Right atrium auricular region (tissue), 2 donors: ENCODE measurements at regions not wholly inside any gene's neighbourhood (a gene's known extent, or its start where the extent isn't known, plus 50 kb on each side); places are given as distances from the start of the nearest gene placed in this dataset.

Experiments
- DNase-seq: peaks from one replicate; pipeline ENCODE4 v3.0.0-alpha.2; 2019; ENCODE audit warnings: low spot score
- H3K27ac ChIP-seq, 2 donors: fragments of 200-600 bp; sonication (generic); 1 replicate in 1 of 2; 2 replicates in 1 of 2; pipeline ENCODE4 v1.5.1; 2016 to 2019
- H3K27me3 ChIP-seq, 2 donors: fragments of 200-600 bp; sonication (generic); one replicate each; pipeline versions ENCODE4 v1.5.1 to v1.6.0; 2017 to 2019
- H3K36me3 ChIP-seq: fragments of 200-600 bp; sonication (generic); one replicate; pipeline ENCODE4 v1.5.1; 2016
- H3K4me1 ChIP-seq, 2 donors: fragments of 200-600 bp; sonication (generic); one replicate each; pipeline versions ENCODE4 v1.5.1 to v1.6.0; 2017 to 2019
- H3K4me3 ChIP-seq, 2 donors: fragments of 200-600 bp; sonication (generic); 1 replicate in 1 of 2; 2 replicates in 1 of 2; pipeline ENCODE4 v1.5.1; 2017 to 2019; ENCODE audit warnings: mild to moderate bottlenecking in 1 of 2, moderate library complexity in 1 of 2
- H3K9me3 ChIP-seq, 2 donors: fragments of 200-600 bp; sonication (generic); one replicate each; pipeline ENCODE4 v1.5.1; 2019
- TF ChIP-seq, protein P1 (sequence below), 2 donors: fragments of 200-600 bp; sonication (generic); IDR thresholded peaks; one replicate each; pipeline ENCODE4 v1.5.1; 2019; ENCODE audit warnings: antibody characterized with exemption in 2 of 2

- H3K27ac ChIP-seq, result no peak overlapping the region
- no peaks in the 10 kb centered on the region for H3K27me3 ChIP-seq
- H3K9me3 ChIP-seq, result no peaks in the 10 kb centered on the region
- no peaks in the 10 kb centered on the region for H3K36me3 ChIP-seq
- DNase-seq, result no peak
- no peaks in the 10 kb centered on the region for H3K4me1 ChIP-seq
- H3K4me3 ChIP-seq, result no peak overlapping the region
- TF ChIP-seq, protein P1, sequence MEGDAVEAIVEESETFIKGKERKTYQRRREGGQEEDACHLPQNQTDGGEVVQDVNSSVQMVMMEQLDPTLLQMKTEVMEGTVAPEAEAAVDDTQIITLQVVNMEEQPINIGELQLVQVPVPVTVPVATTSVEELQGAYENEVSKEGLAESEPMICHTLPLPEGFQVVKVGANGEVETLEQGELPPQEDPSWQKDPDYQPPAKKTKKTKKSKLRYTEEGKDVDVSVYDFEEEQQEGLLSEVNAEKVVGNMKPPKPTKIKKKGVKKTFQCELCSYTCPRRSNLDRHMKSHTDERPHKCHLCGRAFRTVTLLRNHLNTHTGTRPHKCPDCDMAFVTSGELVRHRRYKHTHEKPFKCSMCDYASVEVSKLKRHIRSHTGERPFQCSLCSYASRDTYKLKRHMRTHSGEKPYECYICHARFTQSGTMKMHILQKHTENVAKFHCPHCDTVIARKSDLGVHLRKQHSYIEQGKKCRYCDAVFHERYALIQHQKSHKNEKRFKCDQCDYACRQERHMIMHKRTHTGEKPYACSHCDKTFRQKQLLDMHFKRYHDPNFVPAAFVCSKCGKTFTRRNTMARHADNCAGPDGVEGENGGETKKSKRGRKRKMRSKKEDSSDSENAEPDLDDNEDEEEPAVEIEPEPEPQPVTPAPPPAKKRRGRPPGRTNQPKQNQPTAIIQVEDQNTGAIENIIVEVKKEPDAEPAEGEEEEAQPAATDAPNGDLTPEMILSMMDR (IDR thresholded peaks at IDR 0.05), result no peak
These were observed 573.5 kb downstream of the KIF20B start for GRCh38 chr10:90274721-90275468.

DNA sequence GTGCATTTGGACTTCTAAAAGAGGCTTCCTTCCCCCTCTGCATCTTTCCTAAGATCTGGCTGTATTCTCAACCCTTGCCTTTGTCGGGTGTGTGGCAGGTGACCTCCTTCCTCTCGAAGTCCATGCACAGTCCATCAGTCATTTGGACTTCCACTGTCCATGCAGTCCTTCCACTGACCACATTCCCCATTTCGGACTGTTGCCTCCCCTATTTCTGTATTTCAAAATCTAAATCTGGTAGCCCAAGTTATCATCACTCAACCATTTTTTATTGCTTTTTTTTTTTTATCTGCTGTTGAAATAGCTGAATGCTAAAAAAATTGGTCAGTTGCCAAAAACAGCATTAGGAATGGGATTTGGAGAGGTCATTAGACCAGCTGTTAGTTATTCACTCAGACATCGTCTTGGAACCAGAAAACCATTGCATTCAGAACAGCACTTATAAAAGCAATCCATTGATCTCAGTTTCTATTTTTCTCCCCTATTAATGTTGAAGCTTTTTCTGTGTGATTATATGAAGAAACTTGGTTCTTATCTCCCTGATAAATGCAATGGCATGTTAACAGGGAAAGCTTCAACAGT, 575.6 kb downstream of the KIF20B start:
- TF ChIP-seq, protein P1 (IDR thresholded peaks at IDR 0.05), result no peak
- H3K9me3 ChIP-seq, result no peaks in the 10 kb centered on the region
- no peaks in the 10 kb centered on the region for H3K27me3 ChIP-seq
- H3K4me1 ChIP-seq, result no peaks in the 10 kb centered on the region
- H3K36me3 ChIP-seq, result no peaks in the 10 kb centered on the region
- no peak overlapping the region for H3K4me3 ChIP-seq
- DNase-seq, result no peak
- H3K27ac ChIP-seq, result no peak overlapping the region

- H3K27ac ChIP-seq, result no peak overlapping the region
- TF ChIP-seq, protein P1 (IDR thresholded peaks at IDR 0.05), result no peak
- peaks cover 0 to 8% of the 10 kb centered on the region in 2 donors for H3K4me1 ChIP-seq
These were observed 571.4 kb downstream of the HTR7 start for GRCh38 chr10:90286406-90286805.

DNA sequence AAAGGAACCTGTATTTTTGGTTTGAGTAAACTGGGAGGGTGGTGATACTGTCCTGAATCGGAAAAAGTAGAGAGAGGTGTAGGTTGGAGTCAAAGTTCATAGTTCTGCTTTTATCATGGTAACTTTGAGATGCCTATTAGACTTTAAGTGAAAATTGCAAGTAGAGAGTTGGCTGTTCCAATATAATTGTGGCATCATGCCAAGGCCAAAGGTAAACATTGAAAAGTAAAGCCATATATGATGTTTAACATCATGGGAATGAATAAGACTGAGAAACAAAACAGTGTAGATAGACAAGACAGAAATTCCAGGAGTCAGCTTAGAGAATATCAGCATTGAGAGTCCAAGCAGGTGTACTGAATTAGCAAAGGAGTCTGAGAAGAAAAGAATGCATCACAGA, 570.9 kb downstream of the HTR7 start:
- Histone ChIP-seq H3K4me1 (peaks cover 0 to 8% of the 10 kb centered on the region in 2 donors), H3K27ac (no peak overlapping the region), H3K27me3 (no peaks in the 10 kb centered on the region), H3K36me3 (no peaks in the 10 kb centered on the region), H3K9me3 (no peaks in the 10 kb centered on the region), H3K4me3 (no peak overlapping the region)
- no peak for DNase-seq
- TF ChIP-seq, protein P1 (IDR thresholded peaks at IDR 0.05), result no peak

More at GRCh38 chr10:90286406-90286805, 571.4 kb downstream of the HTR7 start:
- H3K27me3 ChIP-seq, result no peaks in the 10 kb centered on the region
- H3K36me3 ChIP-seq, result no peaks in the 10 kb centered on the region
- H3K4me3 ChIP-seq, result no peak overlapping the region
- H3K9me3 ChIP-seq, result no peaks in the 10 kb centered on the region
- DNase-seq, result no peak

DNA sequence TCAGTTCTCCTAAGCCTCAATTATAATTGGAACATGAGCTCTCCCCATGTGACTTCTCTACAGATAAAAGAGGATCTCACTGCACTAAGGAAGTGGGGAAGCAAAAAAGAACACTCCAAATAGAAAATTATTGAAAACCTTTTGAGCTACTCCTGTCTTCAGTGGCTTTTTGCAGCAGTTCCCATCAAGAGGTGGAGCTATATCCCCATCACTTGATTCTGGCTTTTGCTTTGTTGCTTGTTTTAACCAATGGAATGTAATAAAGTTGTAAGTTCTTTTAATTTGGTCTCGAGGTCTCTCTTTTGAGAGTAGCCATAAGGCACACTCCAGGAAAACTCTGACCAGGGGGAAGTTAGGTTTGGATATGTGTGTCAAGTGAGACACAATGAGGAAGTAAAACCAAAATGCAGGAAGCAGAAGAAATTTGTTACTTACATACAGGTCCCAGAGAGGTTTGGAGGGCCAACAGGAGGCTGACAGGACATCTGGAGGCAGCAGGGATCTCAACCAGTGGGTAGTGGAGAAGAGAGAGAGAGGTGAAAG, 569.4 kb downstream of the HTR7 start:
- Histone ChIP-seq H3K27ac (no peak overlapping the region), H3K4me1 (peaks cover 0 to 8% of the 10 kb centered on the region in 2 donors), H3K4me3 (no peak overlapping the region), H3K36me3 (no peaks in the 10 kb centered on the region), H3K9me3 (no peaks in the 10 kb centered on the region), H3K27me3 (no peaks in the 10 kb centered on the region)
- DNase-seq, result no peak
- TF ChIP-seq, protein P1 (IDR thresholded peaks at IDR 0.05), result peak in 1 of 2 donors; percentile 49
